ENCODE measurements at regions not wholly inside any gene's neighbourhood (a gene's known extent, or its start where the extent isn't known, plus 50 kb on each side); places are given as distances from the start of the nearest gene placed in this dataset.

DNA sequence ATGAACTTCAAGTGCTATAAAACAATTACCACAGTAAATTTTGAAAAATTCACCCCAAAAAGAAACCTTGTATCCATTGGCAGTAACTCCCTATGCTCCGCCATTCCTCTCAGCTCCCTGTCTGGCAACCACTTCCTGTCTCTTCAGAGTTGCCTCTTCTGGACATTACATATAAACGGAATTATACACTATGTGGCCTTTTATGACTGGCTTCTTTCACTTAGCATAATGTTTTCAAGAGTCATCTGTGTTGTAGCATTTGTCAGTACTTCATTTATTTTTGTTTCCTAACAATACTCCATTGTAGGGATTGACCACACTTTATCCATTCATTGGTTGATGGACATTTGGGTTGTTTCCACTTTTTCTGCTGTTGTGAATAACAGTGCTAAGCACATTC, 50.1 kb downstream of the CEP43 start:
- no peak for DNase-seq (ENCODE audit: low read depth)

DNA sequence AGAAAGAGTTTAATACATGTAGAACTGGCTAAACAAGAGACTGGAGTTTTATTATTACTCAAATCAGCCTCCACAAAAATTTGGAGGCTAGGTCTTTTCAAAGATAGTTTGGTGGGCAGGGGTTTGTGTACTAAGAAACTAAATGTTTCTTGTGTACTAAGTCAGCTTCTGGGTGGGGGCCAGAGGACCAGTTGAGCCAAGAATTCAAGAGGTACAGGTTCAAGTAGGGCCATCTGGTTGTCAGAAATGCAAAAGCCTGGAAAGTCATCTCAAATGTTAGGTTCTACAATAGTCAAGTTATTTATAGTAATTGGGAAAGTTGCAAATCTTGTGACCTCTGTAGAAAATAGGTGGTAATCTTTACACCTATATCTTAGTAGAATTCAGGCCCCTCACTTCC, 51.7 kb downstream of the CEP43 start:
- DNase-seq (ENCODE audit: low read depth), result no peak

DNA sequence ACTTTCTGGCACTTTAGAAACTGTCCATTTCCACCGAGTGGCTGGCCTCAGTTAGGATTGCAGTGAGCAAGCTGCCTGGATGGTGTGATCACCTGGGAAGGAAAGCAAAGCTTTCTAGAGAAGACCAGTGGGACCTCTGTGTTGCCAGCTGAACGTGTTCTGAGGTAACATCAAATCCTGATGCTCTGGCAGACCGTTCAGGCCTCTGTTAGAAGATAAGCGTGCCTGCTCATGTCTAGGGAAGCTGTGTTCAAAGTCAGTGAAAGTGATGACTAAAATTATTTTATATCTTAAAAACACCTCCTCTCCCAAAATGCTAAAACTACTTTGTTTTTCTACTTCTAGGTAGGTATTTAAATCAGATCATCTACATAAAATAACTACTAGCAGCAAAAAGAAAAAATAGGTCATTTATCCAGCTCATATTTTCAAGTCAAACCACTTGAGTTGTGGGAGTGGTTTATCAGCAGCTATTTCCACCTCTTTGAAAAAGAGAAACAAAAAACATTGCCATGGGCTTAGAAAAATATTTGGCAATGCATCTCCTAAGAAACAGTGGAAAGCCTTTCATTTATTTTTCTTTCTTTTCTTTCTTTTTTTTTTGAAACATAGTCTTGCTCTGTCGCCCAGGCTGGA, 54.8 kb downstream of the CEP43 start:
- no peak for DNase-seq (ENCODE audit: low read depth)

DNA sequence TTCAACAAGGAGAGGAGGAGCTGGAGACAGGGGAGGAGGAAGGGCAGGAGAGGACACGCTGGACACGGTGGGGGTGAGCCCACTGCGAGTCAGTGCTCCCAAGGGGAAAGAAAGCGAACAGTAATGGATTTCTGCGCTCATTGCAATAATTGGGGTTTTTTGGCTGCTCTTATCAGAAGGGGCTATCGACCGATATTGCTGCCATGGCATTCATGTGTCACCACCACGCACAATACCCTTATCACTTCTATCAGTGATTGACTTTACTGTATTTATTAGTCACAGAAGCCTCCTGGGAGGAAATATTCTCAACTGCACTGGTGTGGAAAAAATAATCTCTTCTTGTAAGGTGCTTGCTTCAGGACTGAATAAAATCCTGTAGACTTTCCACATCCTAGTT, 55.8 kb downstream of the CEP43 start:
- no peak for DNase-seq (ENCODE audit: low read depth)

DNA sequence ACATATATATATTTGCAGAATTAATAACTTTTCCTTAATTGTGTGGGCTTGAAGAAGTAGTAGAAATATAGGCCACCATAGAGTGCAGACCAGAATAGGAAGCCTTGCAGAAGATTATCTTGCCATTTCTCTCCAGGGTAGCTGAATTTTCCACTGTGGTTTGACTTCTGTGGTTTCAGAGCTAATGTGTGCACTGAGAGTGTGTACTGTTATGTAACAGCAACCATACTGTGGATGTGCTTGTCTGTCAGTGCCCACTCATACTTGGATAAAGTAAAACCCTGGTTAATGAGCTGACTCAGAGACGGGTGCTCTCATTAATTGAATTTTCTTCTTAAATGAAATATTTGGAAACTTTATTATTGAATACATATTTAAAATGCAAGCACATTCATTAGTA, 57.2 kb downstream of the CEP43 start:
- peak; percentile 40 for DNase-seq (ENCODE audit: low read depth)

DNA sequence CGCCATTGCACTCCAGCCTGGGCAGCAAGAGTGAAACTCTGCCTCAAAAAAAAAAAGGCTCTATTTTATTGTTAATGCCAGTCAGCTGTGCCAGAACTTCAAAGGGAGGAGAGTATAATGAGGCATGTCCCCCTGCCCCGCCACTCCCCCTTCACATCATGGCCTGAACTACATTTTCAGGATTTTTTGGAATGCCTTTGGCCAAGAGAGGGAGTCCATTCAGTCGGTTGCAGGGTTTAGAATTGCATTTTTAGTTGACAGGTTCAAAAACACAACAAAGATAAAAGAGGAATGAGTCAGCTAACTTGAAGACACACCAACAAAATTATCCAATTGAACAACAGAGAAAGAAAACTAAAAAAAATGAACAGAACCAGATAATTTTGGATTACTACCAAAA, 59.1 kb downstream of the CEP43 start:
- DNase-seq (ENCODE audit: low read depth), result no peak
